CD14-positive monocyte (primary cell): ENCODE measurements at regions not wholly inside any gene's neighbourhood (a gene's known extent, or its start where the extent isn't known, plus 50 kb on each side); places are given as distances from the start of the nearest gene placed in this dataset.

Experiments
- DNase-seq, 3 donors: peaks; one replicate each; pipeline ENCODE4 v3.0.0-alpha.2; 2011 to 2022
- H2AFZ ChIP-seq: 2 replicates; pipeline ENCODE4 v1.6.0; 2012; ENCODE audit warnings: mild to moderate bottlenecking, low read depth, low read length, inconsistent platforms; ENCODE audit not compliant: insufficient read depth, poor library complexity, severe bottlenecking
- H3K27ac ChIP-seq, 2 donors: 1 replicate in 1 of 2; 2 replicates in 1 of 2; pipeline ENCODE4 v1.5.1; 2012 to 2013; ENCODE audit warnings: low read length in 2 of 2, control low read depth in 1 of 2, inconsistent platforms in 1 of 2, low read depth in 1 of 2, mild to moderate bottlenecking in 1 of 2
- H3K27me3 ChIP-seq, 2 donors: one replicate each; pipeline versions ENCODE4 v1.6.0 to v1.6.1; 2011 to 2013; ENCODE audit warnings: low read length in 2 of 2; ENCODE audit not compliant: control insufficient read depth in 2 of 2, insufficient read depth in 2 of 2
- H3K36me3 ChIP-seq, 2 donors: replicated peaks in 1 of 2; 1 replicate in 1 of 2; 2 replicates in 1 of 2; pipeline versions ENCODE4 v1.5.1 to v1.6.1; 2012 to 2013; ENCODE audit warnings: low read length in 2 of 2, control low read depth in 1 of 2, inconsistent platforms in 1 of 2, mild to moderate bottlenecking in 1 of 2; ENCODE audit not compliant: insufficient read depth in 2 of 2, control insufficient read depth in 1 of 2
- H3K4me1 ChIP-seq, 2 donors: 1 replicate in 1 of 2; 2 replicates in 1 of 2; pipeline versions ENCODE4 v1.5.1 to v1.6.1; 2012 to 2013; ENCODE audit warnings: low read length in 2 of 2, control low read depth in 1 of 2, inconsistent platforms in 1 of 2, mild to moderate bottlenecking in 1 of 2, moderate library complexity in 1 of 2; ENCODE audit not compliant: insufficient read depth in 2 of 2, control insufficient read depth in 1 of 2
- H3K4me2 ChIP-seq: replicated peaks from 2 replicates; pipeline ENCODE3; 2012; ENCODE audit warnings: low read length, moderate library complexity, mild to moderate bottlenecking; ENCODE audit not compliant: poor library complexity, severe bottlenecking; ENCODE audit errors: extremely low read depth
- H3K4me3 ChIP-seq, 3 experiments: fragments of 200-600 bp in 1 of 3; sonication (generic) in 1 of 3; replicated peaks in 1 of 3; 1 replicate in 2 of 3; 2 replicates in 1 of 3; pipeline ENCODE4 v1.5.1; 2011 to 2013; ENCODE audit warnings: low read length in 3 of 3, mild to moderate bottlenecking in 3 of 3, control low read depth in 2 of 3, low read depth in 2 of 3, inconsistent platforms in 1 of 3, moderate library complexity in 1 of 3
- H3K79me2 ChIP-seq: 2 replicates; pipeline ENCODE4 v1.6.0; 2012; ENCODE audit warnings: mild to moderate bottlenecking, control low read depth, inconsistent platforms, low read length, moderate library complexity; ENCODE audit not compliant: insufficient read depth
- H3K9ac ChIP-seq: 2 replicates; pipeline ENCODE4 v1.6.0; 2017; ENCODE audit warnings: low read length, mild to moderate bottlenecking; ENCODE audit not compliant: insufficient read depth, poor library complexity, severe bottlenecking
- H3K9me3 ChIP-seq, 2 donors: replicated peaks in 1 of 2; 1 replicate in 1 of 2; 2 replicates in 1 of 2; pipeline versions ENCODE4 v1.5.1 to v1.6.1; 2012 to 2013; ENCODE audit warnings: low read length in 2 of 2, control low read depth in 1 of 2; ENCODE audit not compliant: control insufficient read depth in 1 of 2, insufficient read depth in 1 of 2
- H4K20me1 ChIP-seq: 2 replicates; pipeline ENCODE4 v1.6.0; 2012; ENCODE audit warnings: mild to moderate bottlenecking, low read length, control low read depth, moderate library complexity; ENCODE audit not compliant: insufficient read depth
- H3K27ac Mint-ChIP-seq, 7 donors: one replicate each; pipeline ENCODE4 v1.8.0; 2020; ENCODE audit warnings: mild to moderate bottlenecking in 7 of 7, mixed read lengths in 7 of 7, moderate library complexity in 6 of 7, inconsistent platforms in 2 of 7
- H3K27me3 Mint-ChIP-seq, 3 donors: one replicate each; pipeline ENCODE4 v1.8.0; 2021 to 2022; ENCODE audit warnings: low read depth in 3 of 3, mild to moderate bottlenecking in 3 of 3, mixed read lengths in 3 of 3, moderate library complexity in 3 of 3, inconsistent platforms in 1 of 3
- H3K36me3 Mint-ChIP-seq, 2 donors: one replicate each; pipeline ENCODE4 v1.8.0; 2020; ENCODE audit warnings: mixed read lengths in 2 of 2, inconsistent platforms in 1 of 2, mild to moderate bottlenecking in 1 of 2
- H3K4me1 Mint-ChIP-seq: one replicate; pipeline ENCODE4 v1.8.0; 2020; ENCODE audit warnings: mild to moderate bottlenecking, mixed read lengths
- H3K4me3 Mint-ChIP-seq, 2 donors: one replicate each; pipeline ENCODE4 v1.8.0; 2020; ENCODE audit warnings: mild to moderate bottlenecking in 2 of 2, mixed read lengths in 2 of 2, moderate library complexity in 1 of 2
- H3K9me3 Mint-ChIP-seq, 7 donors: one replicate each; pipeline ENCODE4 v1.8.0; 2020 to 2022; ENCODE audit warnings: mixed read lengths in 7 of 7, mild to moderate bottlenecking in 6 of 7, moderate library complexity in 6 of 7, inconsistent platforms in 2 of 7
- WGBS: methylation state at CpG from one replicate; pipeline ENCODE4 v1.1.5; 2013; ENCODE audit warnings: missing lambda C conversion rate; ENCODE audit not compliant: insufficient coverage; 5-methylcytosine and 5-hydroxymethylcytosine counted together
- intact Hi-C, 2 donors: fragments of 100-400 bp; cut with micrococcal nuclease; formaldehyde crosslinking; loops; one replicate each; pipeline versions ENCODE4 v1.15.0 to v1.15.1; 2023
- TF ChIP-seq, protein P1 (sequence below): fragments of 200-600 bp; IDR thresholded peaks from one replicate; pipeline ENCODE4 v1.8.0; 2022; ENCODE audit warnings: antibody characterized with exemption, mild to moderate bottlenecking

DNA sequence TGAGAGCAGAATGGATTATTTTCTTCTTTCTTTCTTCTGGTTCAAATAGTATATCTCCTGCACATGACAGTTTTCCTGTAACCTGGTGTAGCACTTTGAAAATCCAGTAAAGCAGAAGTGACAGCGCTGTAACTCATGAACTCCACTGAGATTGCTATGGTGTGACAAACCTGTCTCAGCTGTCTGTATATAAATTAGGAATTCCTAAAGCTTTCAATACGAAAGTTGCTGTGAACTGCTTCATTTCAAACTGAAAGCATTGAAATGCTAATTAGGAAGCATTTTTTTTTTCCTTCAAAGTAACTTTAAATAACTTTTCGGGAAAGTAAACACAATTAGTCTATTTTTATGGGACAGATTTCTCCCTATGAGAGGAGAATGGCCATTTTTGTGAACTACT, 646.9 kb upstream of the ZP4 start:
- 60% methylated on average over 1 of the region's 3 CpGs for WGBS
- Histone ChIP-seq H3K27me3 (no peaks in the 10 kb centered on the region), H4K20me1 (no peaks in the 10 kb centered on the region), H3K36me3 (no peaks in the 10 kb centered on the region), H3K27ac (no peak overlapping the region), H3K4me1 (no peaks in the 10 kb centered on the region), H3K79me2 (no peaks in the 10 kb centered on the region), H3K4me2 (no peak overlapping the region), H2AFZ (no peak overlapping the region), H3K4me3 (no peak overlapping the region), H3K9me3 (peaks cover 0 to 3% of the 10 kb centered on the region in 2 donors), H3K9ac (no peak overlapping the region)
- no peak overlapping the region for H3K4me3 Mint-ChIP-seq
- intact Hi-C loops = no loop called here
- H3K36me3 Mint-ChIP-seq = no peaks in the 10 kb centered on the region
- H3K27me3 Mint-ChIP-seq = no peaks in the 10 kb centered on the region
- TF ChIP-seq, protein P1, sequence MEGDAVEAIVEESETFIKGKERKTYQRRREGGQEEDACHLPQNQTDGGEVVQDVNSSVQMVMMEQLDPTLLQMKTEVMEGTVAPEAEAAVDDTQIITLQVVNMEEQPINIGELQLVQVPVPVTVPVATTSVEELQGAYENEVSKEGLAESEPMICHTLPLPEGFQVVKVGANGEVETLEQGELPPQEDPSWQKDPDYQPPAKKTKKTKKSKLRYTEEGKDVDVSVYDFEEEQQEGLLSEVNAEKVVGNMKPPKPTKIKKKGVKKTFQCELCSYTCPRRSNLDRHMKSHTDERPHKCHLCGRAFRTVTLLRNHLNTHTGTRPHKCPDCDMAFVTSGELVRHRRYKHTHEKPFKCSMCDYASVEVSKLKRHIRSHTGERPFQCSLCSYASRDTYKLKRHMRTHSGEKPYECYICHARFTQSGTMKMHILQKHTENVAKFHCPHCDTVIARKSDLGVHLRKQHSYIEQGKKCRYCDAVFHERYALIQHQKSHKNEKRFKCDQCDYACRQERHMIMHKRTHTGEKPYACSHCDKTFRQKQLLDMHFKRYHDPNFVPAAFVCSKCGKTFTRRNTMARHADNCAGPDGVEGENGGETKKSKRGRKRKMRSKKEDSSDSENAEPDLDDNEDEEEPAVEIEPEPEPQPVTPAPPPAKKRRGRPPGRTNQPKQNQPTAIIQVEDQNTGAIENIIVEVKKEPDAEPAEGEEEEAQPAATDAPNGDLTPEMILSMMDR = no peak
- peaks cover 0 to 6% (median 4%) of the 10 kb centered on the region in 7 donors for H3K9me3 Mint-ChIP-seq
- H3K4me1 Mint-ChIP-seq = no peaks in the 10 kb centered on the region
- no peak overlapping the region for H3K27ac Mint-ChIP-seq
- DNase-seq = no peak

DNA sequence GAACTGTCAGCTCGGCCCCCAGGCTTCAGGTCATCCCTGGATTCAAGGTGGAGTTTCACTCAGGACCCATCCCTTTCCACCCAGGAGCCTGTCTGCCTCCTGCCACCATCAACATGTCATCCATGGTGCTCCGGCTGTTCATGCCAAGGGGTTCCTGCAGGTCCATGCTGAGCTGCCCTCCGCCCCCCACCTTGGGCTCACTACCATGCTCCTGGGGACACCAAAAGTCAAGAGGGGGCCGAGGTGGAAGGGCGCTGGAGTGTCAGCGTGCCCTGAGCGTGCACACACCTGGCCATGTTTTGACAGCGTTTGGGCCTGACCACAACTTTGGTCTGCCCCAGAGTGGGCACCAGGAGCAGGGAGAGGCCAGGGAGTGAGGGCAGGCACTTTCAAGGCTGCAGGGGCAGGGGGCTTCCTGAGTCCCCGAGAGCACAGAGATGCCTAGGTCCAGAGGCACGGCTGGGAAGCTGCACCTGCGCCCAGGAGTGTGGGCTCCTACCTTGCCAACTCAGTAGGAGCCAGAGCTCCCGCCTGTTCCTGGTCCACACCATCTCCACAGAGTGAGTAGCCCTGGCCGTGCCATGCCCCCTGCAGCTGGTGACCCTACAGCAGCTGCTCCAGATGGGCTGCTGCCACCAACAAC, 639.6 kb upstream of the ZP4 start:
- no peaks in the 10 kb centered on the region for H3K36me3 Mint-ChIP-seq
- H3K27me3 Mint-ChIP-seq = no peaks in the 10 kb centered on the region
- TF ChIP-seq, protein P1 = no peak
- H3K4me2 ChIP-seq = no peak overlapping the region
- H3K4me1 Mint-ChIP-seq = no peaks in the 10 kb centered on the region
- H4K20me1 ChIP-seq = no peaks in the 10 kb centered on the region
- H3K79me2 ChIP-seq = no peaks in the 10 kb centered on the region
- WGBS = 91% methylated on average over 12 of the region's 13 CpGs
- no peak overlapping the region for H3K27ac Mint-ChIP-seq
- no peak overlapping the region for H3K27ac ChIP-seq
- H3K9ac ChIP-seq = no peak overlapping the region
- no peak overlapping the region for H3K4me3 ChIP-seq
- no peaks in the 10 kb centered on the region for H3K36me3 ChIP-seq
- peaks cover 5 to 23% (median 18%) of the 10 kb centered on the region in 7 donors for H3K9me3 Mint-ChIP-seq
- H3K27me3 ChIP-seq = no peaks in the 10 kb centered on the region
- H2AFZ ChIP-seq = no peak overlapping the region
- peaks cover 10 to 21% of the 10 kb centered on the region in 2 donors for H3K9me3 ChIP-seq
- H3K4me3 Mint-ChIP-seq = no peak overlapping the region
- intact Hi-C loops = no loop called here
- DNase-seq = no peak
- no peaks in the 10 kb centered on the region for H3K4me1 ChIP-seq
